ENCODE measurements at regions not wholly inside any gene's neighbourhood (a gene's known extent, or its start where the extent isn't known, plus 50 kb on each side); places are given as distances from the start of the nearest gene placed in this dataset.

DNA sequence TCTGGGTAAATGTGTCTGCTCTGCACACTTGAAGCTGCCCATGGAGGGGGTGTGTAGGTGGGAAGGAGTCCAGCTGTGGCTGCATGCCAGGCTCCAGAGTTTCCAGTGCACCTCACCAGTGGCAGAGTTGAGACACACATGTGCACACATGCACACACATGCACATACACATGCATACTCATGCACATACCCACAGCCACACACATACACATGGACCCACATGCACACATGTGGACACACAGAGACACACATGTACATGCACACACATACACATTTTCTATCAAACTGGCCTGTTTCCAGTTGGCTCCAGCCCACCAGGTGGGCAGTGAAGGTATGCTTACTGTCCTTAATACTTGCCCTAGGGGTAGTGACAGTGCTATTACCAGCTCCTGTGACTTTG, 99.7 kb downstream of the RAMP3 start:
- TF ChIP-seq BACH2 (CRISPR knock-in tag; IDR thresholded peaks at IDR 0.05; ENCODE audit: borderline replicate concordance) (no peak), CSDC2 (CRISPR knock-in tag; IDR thresholded peaks at IDR 0.05) (no peak)

Data from SK-N-SH treated with all-trans-retinoic acid at 6 μM for 48 hours (cell line).